Stimulated activated CD4-positive, alpha-beta T cell treated with anti-CD3 and anti-CD28 coated beads, Interleukin-15, amount 100 ng/mL, for 24 hours (primary cell): ENCODE measurements at regions not wholly inside any gene's neighbourhood (a gene's known extent, or its start where the extent isn't known, plus 50 kb on each side); places are given as distances from the start of the nearest gene placed in this dataset.
"Not testable (repeated sequence)": the region's sequence is repeated elsewhere in the genome, so short reads cannot be mapped to it uniquely, and the experiment has no call there.

Experiments used
- DNase-seq: peaks from one replicate; pipeline ENCODE4 v3.0.0-alpha.2; 2020

DNA sequence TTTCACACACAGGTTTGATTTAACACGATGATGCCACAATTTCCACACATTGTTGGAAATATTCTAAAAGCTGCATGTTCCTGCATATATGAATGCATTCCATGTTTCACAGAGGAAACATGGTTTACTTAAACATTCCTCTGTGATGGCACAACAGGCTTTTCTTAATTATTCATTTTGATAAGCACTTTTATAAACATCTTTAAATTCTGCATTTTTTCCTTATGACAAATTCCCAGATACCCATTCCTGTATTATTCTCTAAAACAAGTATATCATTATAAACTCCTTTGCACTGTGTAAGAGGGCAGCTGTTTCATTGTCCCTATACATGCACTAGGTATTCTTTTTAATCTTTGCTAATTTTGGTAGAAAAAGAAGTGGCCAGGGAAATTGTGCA lies 532.3 kb downstream of the SOX6 start:
- DNase-seq = no peak

DNA sequence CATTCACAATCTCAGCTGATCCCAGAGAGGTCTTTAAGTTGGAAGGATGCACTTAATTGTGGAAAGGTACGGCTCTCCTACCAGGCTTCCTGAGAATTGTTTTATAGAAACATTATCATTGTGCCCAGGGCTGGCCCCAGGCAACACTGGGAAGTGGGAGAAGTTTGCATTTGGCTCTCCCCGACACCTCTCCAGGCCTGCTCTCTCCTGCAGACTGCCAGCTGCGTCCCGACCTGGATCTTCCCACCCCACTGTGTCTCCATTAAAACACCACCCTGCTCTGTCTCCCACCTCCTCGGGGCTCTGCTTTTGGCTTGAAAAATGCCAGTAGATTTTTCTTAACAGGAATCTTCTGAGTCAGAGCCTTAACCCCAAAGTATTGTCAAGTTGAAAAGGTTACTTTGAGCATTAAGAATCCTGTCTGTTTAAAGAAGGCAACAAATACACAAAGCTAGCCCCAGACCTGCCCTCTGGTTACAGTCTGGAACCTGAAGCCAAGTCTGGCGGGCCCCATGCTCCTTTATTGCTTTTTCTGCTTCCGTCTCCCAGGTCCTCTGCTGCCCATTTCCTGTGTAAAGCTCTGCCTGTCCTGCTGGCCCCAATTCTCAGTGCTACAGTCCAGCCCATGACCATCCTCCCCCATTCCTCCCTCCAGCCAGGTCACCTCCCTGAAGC lies 530.2 kb downstream of the SOX6 start:
- DNase-seq = no peak

DNA sequence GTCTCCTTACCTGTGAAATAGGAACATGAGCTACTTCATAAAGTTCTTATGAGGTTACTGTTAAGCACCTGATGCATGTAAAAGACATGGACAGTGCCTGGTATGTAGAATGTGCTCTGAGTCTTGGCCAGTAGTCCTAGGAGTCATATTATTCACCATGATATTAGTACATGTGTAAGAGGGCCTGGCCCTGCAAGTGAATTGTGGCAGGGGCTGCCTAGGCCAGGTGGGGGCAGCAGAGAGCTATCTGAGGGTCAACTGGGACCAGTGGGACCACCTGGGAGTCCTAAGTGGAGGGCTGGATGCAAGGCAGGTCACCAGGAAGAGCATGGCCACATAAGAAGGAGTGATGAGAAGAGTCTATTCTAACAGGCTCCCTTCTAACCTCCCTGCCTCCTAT lies 529.5 kb downstream of the SOX6 start:
- peak; percentile 36 for DNase-seq

DNA sequence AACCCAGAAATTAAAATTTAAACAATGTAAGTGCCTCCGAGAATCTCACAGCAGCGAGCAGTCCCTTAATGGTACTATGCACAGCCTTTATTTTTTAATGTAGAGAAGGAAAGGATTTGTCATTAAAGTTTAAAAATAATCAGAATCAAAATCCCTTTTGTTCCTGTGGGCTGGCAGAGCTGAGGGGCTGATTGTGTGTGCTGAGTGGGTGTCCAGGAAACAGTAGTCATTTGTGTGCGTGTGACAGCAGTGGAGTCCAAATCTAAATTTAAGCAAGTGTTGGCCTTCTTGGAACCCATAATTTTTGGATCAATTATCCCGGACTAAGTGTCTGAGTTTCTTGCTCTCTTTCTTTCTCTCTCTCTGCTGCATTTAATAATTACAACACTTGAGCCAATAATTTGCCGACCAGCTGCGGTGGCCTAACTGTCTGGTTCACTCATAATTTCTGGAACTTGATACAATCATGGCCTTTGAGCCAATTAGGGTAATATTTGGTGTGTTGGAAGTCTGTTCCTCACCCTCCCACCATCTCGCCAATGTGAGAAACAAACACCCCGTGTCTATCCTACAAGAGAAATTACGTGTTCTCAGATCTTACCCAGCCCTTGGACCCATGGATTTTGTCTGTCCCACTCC lies 528.0 kb downstream of the SOX6 start:
- no peak for DNase-seq

DNA sequence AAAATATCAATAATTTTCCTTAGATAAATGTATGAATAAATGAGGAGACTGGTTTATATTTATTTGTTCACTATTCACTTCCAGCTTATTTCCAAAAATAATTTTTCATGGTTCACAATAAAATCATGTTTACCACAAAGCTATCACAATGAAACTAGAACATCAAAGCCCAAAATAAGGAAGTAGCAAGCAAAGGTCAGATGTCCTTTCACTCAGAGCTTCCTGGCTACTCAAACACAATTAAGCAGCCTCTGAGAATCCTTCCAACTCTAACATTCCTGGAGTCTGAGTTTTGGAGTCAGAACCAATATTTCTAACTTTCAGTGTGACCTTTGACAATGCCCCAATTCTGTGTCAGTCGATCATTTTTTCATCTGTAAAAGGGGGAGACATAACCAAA lies 527.0 kb downstream of the SOX6 start:
- DNase-seq = no peak

DNA sequence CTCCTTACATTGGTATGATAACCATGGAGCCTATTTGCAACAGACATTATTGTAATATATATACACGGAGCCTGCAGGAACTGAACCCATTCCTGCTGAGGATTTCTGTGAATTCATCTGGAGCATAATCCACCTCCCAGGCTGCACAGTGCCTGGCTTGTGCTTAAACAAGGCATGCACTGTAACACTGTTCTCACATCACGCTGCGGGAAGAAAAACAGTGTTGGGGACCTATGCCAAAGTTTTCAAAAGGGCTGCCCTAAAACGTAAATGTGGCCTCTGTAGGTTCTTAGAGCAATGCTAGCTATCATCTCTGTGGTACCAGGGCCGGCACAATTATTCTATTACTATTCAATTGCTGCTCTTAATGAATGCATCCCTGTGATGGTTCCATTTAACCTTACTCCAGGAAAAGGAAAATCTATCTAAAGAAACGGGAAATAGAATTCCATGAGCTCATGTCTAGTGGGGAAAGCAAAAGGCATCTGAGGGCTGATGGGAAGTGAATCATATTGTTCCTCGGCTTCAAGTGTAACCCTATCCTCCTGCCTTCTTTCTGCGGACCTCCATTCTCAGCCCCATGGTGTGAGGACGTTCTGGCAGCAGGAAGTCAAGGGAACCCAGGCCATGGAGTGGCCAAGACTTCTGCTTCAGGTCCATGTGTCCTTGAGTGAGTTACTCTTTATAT lies 525.5 kb downstream of the SOX6 start:
- no peak for DNase-seq

DNA sequence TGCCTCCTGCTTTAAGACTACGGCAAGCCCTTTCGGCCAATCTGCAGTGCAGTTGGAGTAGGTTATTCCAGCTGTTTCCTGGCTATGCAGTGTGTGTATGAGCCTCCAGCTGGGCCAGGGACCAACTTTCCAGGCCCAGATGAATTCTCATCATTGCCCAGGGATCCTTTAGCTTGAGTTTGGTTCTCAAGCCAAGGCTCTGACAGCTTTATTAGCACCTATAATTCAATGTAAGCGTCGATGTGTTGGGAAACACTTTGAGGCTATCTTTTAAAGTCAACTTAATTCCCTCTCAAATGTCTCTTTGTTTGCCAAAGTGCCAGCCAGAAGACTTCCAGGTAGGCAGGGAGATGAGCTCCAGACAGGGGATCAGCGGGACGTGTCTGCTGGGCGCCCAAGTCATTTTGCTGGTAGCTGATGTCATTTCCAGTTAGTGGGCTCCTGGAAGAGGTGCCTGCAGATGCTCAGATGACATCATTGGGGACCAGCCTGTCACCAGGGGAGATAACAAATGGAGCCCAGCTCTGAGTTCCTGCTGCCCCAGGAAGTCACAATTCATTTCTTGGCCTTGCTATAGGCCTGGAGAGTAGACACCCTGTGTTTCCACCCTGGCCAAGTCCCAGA lies 520.4 kb downstream of the SOX6 start:
- DNase-seq = no peak

DNA sequence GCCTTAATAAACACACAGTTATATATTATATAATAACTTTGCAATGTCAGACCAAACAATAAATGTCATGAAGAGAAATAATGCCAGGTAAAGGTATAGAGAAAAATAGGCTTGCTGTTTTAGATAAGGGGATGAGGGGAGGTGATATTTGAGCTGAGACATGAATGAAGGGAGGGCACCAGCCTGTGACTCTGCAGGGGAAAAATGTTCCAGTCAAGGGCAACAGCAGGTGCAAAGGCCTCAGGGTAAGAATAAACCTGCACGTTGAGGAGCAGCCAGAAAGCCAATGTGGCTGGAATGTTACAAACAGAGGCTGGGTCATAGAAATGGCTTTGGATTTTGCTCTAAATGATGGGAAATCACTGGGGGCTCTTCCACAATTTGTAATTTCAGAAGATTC lies 519.6 kb downstream of the SOX6 start:
- DNase-seq = no peak

DNA sequence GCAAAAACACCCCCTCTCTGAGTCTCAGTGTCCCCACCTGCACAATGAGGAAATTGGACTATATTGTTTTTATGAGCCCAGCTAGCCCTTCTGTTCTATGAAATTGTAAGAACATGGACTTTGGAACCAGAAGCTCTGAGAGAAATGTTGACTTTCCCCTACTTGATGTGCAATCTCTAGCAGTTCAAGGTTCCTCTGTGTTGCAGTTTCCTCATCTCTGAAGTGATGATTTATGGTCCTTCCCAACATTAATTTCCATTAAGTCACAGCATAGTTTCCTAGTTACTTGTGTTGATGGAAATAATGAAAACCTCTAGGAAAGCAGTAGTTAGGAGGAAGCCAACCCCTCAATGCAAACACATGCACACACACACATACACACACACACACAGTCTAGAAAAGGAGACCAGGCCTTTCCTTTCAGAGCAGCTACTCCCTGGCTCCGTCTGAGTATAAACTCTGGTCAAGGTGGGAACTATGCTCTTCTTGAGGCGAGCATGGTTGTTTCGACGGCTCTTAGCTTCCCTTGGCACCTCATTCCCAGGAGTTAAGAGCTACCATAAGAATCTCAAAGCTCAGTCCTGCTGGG lies 518.4 kb downstream of the SOX6 start:
- no peak for DNase-seq

DNA sequence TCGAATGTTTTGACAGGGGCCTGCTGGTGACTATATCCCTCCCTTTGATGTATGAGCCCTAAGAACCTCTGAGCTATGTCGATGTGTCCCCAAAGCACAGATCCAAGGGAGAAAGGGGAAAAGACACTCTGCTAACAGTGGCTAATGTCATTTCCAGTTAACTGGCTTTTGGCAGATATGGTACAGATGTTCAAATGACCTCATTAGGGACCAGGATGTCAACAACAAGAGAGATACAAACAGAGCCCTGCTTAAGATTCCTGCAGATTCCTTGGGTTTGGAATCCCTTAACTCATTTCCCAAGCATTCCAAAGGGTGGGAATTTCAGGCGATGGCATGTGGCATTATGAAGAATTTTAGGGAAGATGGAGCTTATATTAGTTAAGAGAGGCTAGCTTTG lies 517.3 kb downstream of the SOX6 start:
- no peak for DNase-seq

DNA sequence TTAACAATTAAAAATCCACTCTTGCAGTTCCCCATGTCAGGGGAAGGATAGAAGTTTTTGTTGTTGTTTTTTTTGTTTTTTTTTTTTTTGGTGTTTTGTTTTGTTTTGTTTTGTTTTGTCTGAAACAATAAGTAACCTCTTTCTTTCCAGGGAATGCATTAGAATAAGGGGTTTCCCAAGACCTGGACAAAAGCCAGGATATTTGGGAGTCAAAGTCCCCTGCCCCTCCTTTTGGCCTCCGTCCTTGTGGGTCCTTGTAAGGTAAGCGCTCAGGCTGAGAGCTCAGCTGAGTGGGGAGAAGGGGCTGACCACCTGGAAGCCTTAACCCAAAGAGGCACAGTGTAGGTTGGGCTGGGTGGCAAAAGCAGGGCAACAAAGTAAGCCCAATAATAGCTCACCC lies 515.4 kb downstream of the SOX6 start:
- no peak for DNase-seq

DNA sequence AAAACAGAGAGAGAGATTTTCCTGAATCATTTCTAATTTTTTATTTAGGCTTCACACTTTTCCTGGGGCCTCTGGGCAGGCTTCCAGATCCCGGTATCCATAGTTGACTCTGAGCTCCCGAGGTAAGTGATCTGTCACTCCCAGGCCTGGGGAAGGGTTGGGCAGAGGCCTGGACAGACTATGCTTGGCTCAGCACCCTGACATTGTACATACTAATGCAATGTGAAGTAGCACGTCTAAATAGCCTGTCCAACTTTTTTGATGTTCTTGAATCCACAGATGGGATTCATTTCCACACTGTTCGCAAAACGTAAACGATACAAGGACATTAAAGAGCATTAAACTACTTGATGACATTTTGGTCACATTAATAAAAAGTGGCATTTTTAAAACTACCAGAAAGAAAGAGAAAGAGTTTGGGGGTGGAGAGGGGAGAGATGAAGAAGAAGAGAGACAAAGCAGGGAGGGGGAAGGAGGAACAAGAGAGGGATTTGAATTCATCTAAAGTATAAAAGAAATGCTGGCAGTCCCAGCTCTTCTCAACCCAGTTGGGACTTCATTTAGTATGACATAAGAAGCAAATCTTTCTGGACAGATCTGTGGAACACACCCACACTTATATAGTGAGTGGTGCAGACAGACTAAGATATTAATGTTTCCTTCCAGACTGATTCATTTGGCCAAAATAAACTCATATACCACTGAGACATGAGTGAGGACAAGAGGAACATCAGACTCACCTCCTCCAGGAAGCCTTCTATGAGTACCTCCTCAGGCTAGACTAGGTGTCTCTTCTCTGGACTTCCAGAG lies 514.2 kb downstream of the SOX6 start:
- no peak for DNase-seq

DNA sequence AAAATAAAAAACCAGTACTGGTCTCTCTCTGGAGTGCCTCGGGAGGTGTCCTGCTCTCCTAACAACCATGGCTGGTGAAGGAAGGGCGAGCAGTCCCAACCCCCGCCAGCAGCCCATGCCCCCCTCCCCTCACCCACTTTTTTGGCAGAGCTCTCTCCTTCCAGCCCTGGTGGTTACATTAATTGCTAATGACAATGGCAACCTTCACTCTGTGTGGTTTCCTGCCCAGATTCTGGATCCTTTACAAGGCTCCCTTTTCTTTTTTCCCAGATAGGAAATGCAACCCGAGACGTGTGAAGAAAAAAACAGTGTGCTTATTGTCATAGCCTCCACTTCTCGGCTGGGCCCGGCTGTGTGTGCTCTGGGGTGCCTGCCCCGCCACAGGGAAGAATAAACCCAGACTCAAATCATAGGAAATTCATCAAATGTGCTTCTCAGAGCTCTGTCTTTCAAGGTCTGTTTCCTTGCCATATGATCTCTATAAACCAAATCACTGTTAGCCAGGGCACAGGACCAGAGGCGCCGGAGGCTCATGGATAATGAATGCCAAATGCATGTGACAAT lies 513.0 kb downstream of the SOX6 start:
- DNase-seq = no peak

DNA sequence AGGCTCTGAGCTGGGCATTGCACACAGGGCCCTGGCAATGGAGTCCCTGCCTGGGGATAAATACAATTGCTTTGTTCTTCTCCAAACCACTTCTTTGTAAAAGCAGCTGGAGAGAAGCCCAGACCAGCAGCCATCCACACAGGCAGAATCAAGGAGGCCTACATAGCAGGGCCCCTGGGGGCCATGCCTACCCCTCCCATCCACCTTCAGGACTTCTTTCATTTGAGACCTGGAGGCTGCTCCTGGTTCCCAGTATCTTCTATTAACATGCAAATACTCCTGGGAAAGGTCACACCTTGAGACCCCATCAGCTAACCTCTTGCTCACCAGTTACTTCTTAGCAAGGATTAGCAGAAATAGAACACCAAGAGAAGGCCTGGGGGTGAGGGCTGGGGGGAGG lies 511.1 kb downstream of the SOX6 start:
- no peak for DNase-seq

DNA sequence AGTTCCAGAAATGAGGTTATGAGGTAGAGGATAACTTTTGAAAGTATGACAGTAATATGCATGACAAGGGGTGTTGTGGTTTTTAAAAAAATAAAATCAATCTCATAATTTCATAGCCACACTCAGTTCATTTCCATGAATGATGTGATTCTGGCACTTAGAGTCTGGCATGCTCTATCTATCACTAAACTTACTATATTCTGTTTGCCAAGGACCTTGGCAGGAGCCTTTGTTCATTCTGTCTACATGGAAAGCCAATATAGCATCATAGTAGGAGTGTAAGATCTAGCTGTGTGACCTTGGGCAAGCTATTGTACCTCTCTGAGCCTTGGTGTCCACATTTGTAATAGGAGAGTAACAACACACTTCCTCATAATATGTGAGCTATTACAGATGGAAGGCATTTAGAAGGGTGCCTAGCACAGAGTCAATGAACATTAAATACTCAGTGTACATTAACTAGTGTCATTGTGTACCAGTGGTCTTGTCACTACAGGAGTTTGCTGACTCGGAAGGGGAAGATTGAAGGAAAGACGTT lies 507.6 kb downstream of the SOX6 start:
- DNase-seq = no peak

DNA sequence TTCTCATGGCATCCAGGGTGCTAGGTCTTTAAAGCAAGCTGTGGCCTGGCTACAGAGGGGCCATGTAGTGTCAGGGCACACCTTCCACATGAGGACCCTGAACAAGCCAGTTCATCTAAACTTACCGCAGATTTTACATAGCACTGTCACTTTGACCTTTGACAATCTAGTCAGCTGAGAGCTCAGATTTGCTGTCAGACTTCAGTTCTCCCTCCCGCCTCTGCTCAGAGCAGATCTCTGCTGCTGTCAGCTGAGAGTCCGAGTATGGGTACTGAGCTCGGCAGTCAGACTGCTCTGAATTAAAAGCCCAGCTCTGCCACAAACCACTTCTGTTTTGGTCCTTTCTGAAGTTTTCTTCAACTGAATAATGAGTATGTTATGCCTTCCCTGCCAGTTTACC lies 507.1 kb downstream of the SOX6 start:
- no peak for DNase-seq

DNA sequence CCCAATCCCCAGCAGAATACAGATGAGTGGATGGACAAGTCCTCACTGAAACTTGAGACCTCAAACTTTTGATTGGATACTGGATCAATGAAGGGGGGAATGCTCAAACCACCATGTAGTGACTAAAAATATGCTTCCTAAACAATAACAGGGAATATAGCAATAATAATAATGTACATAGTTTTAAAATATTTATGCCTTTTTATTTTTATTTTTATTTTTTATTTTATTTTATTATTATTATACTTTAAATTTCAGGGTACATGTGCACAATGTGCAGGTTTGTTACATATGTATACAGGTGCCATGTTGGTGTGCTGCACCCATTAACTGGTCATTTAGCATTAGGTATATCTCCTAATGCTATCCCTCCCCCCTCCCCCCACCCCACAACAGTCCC lies 506.0 kb downstream of the SOX6 start:
- DNase-seq = not testable (repeated sequence)

DNA sequence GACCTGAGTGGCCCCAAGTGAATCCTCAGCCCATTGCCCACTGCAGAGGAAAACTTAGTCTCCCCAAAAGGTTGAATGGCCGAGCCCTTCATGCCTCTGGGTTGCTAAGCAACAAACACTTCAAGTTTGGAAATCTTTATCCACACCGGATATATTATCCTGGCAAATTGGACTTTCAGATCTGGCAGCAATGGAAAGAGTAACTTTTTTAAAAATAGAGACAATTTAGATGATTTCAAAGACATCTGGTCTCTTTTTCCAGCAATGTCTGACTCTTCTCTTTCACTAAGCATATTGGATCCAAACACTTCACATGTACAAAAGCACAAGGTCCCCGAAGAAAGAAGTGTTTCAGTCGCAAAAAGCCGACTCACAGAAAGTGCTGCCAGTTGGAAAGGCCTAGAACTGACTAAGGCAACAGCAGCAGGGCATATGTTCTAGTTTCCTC lies 505.3 kb downstream of the SOX6 start:
- no peak for DNase-seq

DNA sequence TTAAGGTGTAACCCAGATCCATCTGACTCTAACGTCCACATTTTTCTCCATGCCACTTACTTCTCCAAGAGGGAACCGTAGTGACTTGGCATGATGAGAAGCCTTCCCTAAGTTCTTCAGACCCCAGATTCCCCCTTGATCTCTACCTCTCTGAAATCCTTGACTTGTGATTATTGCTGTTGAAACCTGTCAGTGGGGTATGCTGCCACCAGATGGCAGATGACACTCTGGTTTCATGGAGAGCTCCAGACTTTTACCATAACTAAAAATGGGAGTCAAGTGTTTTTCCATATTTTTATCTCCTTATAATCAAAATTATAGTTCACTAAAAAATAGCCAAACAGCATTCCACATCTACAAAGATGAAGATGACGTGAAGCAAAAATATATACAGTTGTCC lies 504.2 kb downstream of the SOX6 start:
- DNase-seq = no peak

DNA sequence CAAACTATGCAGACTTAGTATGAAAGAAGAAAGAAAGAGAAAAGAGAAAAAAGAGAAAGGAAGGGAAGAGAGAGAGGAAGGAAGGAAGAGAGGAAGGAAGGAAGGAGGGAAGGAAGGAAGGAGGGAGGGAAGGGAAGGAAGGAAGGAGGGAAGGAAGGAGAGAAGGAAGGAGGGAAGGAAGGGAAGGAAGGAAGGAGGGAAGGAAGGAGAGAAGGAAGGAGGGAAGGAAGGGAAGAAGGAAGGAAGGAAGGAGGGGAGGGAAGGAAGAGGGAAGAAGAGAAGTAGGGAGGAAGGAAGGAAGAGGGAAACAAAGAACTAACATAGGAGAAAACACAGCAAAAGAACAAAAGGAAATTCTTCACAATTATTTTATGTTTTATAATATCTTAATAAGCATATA lies 502.1 kb downstream of the SOX6 start:
- DNase-seq = no peak

DNA sequence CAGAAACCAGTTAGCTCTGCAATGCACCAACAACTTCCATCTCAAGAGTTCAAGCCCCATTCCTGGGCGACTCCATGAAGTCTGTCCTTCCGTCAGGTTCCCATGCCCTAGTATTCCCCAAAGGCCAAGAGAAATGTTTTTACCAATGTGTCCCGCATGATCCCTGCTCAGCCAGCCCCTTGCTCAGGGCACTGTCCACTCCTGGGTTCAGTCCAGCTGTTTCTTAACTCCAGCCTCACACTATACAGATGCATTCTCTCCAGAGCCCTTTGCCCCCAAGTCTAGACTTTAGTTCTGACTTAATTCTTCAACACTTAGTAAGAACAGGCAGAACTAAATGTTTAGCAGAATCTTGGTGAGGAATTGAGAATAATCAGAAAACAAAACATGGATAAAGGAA lies 497.5 kb downstream of the SOX6 start:
- DNase-seq = no peak

DNA sequence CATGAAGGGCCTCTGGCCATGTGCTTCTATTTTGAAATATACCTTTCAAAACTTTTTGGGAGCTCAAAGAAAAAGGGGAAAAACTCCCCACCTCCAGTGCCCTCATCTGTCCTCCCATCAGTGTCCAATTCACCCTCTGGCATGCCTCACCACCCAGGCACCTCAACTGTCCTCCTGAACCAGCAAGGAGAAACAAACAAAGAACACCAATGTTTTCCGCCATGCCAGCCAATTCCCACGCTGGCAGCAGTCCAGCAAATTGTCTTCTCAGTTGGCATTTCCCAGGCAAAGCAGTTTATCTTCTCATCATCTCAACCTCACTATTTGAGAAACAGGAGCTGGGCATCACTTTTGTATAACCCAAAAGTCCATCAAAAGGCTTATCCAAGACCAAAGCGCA lies 496.9 kb downstream of the SOX6 start:
- no peak for DNase-seq
